CD4-positive, alpha-beta T cell treated with Interleukin-17A for 4 hours (primary cell): ENCODE measurements at regions not wholly inside any gene's neighbourhood (a gene's known extent, or its start where the extent isn't known, plus 50 kb on each side); places are given as distances from the start of the nearest gene placed in this dataset.

Experiments
- DNase-seq: peaks from one replicate; pipeline ENCODE4 v3.0.0-alpha.2; 2020; ENCODE audit warnings: mixed read lengths

DNA sequence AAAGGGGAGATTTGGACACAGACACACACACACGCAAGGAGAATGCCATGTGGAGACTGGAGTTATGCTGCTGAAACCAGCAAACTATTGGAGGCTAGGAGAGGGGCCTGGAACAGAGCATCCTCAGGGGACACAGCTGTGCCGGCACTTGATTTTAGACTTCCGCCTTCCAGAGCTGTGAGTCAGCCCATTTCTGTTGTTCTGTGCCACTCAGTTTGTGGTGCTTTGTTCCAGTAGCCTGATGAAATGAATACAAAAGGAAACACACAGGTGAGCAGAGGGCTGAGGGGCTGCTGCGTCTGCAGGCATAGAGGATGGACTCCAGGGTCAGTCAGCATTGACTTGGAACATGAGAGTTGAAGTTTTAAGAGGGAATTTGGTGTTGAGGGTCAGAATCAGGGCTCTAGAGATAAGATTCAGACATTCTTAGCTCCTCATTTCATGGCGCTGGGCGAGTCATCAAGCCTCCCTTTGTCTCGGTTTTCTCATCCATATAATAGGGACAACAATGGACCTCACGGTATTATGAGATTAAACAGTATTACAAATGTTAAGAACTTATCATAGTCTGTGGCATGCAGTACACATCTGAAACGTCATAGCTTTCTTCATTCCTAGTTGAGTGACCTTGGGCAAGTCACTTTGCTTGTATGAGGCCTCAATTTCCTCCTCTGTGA, 191.0 kb downstream of the MIAT start:
- DNase-seq, result no peak

DNA sequence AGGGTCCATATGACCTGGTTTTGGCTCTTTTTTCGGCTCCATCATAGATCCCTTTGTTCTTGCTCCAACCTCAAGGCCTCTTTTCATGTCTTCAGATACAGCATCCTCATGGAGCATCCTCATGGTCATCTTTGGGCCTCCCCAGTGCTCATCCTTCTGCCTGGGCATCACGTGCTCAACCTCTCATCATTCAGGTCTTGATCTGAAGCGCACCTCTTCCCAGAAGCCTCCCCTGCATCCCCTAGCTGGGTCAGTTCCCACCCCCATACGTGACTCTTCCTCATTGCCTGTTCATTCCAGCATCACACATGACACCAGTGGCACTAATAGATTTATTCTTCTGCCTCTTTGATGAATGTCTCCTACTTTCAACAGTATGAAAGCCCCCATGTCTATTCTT, 192.2 kb downstream of the MIAT start:
- DNase-seq, result no peak

DNA sequence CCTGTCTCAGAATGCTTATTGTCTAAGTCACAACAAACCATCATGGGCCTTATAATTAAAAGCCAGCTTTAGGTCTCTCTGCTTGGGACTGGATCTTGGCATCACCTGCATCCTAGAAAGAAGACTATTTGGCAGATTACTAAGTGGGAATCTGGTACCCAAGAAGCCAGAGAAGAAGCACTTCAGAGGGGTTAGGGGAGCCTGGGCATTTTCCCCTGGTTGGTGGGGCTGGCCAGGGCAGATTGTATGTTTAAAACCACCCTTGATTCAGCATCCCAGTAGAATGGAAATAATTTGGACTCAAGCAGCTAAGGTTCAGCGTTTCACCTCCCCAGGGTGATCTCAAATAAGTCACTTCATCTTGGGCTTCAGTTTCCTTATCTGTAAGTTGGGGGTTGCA, 193.7 kb downstream of the MIAT start:
- no peak for DNase-seq

DNA sequence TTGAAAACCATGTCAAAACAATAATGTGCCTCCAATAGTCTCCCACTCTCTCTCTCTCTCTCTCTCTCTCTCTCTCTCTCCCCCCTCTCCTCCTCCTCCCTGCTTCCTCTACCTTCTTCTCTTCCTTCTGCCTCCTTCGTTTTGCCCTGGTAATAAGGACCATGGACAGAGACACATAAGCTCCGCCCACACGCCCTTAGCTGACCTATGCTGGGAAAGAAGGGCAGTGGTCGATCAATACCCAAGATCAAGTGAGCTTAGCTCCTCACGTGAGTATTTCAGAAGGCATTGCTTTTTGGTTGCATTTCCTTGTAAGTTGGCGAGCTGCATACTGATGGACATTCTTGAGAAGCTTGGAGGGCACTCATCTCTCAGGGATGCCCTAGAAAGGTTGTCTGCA, 194.8 kb downstream of the MIAT start:
- no peak for DNase-seq

DNA sequence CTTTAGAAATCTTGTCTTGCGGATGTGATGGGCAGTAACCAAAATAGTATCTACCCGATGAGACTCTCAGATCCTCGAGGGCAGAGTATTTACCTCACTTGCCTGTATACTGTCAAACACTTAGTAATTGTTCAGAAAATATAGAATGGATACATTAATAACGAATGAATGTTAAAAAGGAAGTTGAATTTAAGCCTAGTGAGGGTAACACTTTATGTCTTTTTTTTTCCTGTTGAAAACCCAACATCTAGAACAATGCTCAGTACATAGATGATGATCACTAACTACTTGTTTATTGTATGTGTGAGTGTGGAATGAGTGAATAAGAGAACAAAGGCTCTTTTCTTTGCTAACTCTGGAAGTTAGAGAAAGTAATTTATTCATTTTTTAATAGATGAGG, 195.7 kb downstream of the MIAT start:
- DNase-seq, result no peak

DNA sequence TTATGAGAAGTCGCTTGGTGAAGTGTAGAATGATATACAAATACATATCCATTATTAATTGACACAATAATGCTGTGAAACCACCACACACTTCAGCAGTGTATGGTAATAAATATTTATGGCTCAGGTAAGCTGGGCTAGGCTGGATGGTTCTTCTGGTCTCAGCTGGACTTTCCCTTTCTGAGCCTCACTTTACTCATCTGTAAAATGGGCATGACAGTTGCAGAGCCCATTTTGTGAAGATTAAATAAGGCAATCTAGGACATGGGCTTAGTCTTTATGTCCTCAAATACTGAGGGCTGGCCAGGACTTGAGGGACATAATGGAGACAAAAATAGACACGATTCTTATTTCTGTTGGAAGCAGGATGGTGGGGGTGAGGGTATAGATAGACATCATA, 196.1 kb downstream of the MIAT start:
- DNase-seq, result no peak

DNA sequence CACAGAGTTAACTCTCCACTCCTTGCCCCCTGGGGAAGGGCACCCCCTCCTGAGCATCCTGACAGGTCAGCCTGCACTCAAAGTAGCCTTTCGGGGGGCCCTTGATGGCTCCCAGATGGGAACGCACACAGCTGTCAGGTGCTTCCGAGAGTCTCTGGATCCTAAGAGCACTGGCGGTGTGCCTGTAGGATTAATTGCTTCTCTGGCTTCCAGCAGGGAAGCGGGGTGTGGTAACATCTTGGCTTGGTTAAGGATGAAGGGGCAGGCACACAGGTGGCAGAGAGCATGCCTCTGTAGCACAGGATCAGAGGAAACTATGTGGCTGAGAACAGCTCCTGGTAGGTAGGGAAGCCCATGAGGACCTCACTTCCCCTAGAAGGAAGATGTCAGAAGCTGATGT, 199.8 kb downstream of the MIAT start:
- no peak for DNase-seq

DNA sequence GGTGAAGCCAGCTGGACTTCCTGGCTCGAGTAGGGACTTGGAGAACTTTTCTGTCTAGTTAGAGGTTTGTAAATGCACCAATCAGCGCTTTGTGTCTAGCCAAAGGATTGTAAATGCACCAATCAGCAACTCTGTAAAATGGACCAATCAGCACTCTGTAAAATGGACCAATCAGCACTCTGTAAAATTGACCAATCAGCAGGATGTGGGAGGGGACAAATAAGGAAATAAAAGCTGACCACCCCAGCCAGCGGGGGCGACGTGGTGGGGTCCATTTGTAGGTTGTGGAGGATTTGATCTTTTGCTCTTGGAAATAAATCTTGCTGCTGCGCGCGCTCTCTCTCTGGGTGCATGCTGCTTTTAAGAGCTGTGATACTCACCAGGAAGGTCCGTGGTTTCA, 202.9 kb downstream of the MIAT start:
- DNase-seq, result no peak

DNA sequence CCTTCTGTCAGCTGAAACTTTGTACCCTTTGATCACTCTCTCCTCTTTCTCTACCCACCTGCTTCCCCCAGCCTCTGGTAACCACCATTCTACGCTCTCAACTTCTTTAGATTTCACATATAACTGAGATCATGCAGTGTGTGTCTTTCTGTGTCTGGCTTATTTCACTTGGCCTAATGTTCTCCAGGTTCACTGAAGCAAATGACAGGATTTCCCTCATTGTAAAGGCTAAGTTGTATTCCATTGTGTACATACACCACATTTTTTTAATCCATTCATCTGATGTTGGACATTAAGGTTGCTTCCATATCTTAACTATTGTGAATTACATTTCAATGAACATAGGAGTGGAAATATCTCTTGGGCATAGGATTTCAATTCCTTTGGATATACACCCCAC, 207.6 kb downstream of the MIAT start:
- DNase-seq, result no peak

DNA sequence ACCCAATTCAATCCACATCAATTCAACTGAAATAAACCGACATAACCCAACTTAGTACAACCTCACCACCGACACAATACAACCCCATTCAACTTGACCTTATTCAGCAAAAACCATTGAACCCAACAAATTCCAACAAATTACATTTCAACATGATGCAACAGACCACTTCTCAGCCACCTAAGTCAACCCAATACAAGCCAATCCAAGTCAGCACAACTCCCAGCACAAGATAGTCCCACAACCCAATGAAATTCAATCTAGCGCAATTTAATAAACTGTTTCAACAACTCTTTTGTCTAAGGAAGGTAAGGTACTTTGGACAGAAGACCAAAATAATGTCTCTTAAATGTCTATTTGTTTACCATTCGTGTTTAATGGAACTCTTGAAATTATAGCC, 226.0 kb downstream of the MIAT start:
- no peak for DNase-seq

DNA sequence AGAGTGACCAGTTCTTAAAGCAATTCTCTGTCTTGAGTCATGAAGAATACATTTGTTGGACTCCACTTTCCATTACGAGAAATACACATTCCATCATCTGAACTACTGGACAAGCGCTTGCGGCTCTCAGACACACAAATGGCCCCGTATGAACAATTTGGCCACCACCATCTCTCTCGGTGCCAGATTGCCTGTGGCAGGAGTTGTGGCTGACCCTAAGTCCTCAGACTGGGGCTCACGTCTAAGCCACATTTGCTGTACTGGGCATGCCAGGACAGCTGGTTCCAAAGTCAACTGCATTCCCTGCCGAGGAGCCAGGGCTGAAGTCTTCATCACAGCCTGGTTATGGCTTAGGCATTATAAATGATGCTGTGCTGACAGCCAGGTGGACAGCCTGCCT, 227.5 kb downstream of the MIAT start:
- DNase-seq, result no peak

DNA sequence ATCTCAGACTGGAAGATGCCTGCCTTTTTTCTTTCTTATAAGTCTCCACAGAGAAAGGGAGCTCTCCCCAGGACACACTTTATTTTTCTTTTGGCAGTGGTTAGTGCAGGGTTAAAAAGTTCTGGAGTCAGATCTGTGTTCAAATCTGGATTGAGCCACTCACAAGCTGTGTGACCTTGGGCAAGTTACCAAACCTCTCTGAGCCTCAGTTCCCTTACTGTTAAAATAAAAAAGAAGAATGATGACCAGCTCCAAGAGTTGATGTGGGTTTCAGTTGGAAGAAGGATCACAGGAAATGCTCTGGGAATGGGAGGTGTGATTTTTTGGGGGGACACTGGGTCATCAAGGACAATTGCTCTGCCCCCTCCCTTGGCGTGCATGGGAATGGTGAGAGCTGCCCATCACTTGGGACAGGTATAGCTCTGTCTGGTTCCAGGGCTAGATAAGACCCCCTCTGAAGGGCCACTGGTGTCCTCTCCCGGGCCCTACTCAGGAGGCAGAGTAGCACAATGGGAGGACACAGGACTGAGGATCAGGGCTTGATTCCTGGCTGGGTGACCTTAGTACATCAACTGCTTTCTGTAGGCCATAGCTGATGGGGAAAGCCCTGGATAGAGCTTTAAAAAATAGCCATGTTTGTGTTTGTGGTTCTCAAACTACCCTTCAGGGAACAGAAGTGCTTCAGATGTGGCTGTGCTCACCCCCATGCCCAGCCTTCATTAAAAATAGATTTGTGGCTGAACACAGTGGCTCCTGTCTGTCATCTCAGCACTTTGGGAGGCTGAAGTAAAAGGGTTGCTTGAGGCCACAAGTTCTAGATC, 228.3 kb downstream of the MIAT start:
- DNase-seq, result no peak

DNA sequence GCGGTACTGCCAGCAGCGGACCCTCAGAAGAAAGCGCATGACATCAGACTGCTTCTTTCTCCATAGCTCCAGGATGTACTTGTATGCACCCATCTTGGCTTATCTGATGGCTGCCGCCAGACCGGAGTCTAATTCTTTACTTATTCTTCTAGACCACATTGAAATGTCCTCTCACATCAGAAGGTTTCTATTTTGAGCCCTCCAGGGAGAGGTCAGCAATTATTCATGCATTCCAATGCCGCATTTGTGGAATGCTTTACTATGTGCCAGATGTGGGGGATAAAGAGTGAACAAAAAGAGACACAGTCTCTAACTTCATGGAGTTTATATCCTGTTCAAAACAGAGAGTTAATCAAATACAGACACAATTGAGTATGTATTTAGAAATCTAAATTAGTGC, 230.1 kb downstream of the MIAT start:
- DNase-seq, result no peak

DNA sequence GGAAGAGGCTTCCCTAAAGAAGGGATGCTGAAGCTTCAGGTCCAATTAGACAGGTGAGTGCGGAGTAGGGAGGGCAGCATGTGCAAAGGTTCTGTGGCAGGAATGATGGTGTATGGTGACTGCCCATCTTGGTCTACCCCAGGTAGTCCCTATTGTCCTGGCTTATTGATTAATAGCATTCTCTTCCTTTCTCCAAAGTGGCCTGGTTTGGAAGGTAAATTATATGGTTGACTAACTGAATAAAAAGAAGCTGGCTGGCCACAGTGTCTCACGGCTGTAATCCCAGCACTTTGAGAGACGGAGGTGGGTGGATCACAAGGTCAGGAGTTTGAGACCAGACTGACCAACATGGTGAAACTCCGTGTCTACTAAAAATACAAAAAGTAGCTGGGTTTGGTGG, 230.5 kb downstream of the MIAT start:
- no peak for DNase-seq

DNA sequence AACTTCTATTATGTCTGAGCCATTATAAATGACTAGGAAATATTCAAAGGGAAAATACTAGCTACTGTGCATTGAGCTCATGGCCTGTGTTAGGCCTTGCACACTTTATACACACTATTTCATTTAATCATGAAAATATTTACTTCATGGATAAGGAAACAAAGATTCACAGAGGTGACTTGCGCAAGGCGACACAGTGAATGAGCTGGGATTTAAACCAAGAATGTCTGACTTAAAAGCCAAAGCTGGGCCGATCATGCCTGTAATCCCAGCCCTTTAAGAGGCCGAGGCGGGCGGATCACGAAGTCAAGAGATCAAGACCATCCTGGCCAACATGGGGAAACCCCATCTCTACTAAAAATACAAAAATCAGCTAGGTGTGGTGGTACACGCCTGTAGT, 231.5 kb downstream of the MIAT start:
- DNase-seq, result no peak

DNA sequence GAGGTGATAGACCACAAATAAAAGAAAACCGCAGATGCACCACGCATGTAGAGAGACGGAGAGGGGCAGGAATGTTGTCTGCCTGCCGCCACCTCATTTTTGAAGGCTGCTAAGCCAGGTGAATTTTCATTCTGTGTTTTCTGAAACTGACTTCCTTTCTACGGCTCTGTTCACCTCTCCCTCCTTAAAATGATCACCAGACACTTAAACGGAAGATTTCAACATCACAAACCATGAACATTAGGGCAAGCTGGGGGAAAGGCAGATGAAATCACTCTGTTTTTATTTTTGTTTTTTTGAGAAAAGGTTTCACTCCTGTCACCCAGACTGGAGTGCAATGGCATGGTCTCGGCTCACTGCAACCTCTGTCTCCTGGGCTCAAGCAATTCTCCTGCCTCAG, 232.4 kb downstream of the MIAT start:
- no peak for DNase-seq

DNA sequence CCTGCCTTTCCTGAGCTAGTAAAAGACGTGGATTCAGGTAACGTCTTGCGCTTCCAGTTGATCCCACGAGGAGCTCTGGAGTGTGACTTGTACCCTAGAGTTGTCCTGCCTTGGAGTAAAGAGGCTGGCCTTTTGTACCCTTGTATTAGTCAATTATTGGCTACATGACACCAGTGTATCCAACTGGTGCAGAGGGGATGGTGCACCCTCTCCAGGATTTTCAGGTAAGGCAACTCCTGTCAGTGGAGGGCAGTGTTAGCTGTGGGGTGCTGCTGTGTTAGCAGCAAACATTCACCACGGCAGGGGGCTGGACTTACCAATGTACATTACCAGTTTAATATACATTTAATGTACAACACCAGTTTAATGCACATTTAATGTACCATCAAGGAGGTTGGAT, 233.5 kb downstream of the MIAT start:
- no peak for DNase-seq

DNA sequence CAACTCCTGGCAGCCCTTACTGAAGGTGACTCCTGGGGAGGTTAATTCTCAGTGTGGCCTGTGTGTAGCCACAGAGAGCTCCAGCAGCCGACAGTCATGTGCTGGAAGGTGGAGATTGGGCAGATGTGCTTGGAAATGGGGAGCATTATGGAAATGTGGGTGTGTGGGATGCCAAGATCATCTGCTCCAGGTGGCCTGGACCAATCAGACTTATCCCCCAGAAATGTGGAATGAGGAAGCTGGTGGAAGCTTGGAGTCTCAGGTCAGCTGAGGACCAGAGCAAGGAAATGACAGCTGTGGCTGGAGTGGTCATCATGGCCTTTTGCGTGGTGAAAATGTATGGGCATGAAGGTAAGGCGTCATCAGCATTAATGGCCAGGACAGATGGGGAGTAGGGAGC, 234.0 kb downstream of the MIAT start:
- DNase-seq, result no peak

DNA sequence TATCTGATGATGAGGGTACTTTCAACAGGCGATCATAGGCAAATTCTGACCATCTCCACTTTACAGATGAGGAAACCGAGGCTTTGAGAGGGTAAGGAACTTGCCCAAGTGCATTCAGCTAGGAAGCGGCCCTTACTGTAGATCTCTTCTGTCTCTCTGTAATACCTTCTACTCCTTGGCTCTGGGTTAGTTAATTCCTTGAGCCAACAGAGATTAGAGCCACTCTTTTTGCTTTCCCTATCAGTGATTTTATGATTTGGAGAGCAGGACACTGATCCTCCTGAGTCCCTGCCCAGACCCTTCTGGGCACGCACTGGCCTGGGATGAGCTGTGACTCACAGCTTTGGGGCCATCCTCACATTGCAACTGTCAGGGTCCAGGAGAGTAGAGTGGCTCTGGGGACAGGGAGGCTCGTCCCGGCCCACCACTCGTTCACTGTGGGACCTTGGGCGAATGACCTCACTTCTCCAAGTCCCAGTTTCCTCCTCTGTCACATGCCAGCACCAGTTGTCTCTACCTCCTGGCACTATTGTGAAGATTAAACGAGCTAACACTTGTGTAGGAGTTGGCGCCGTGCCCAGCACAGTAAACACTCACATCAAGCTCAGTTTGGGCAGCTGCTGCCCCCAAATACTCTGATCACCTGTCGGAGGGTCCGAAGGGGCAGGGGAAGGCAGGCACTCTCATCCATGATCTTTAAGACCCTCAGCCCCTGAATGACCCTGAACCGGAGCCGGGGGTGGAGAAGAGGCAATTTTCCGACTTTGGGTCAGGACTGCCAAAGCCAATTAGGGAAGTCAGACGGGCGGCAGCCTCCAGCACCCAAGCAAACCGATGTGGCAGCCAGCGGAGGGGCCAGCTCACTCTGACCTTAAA, 235.0 kb downstream of the MIAT start:
- no peak for DNase-seq

DNA sequence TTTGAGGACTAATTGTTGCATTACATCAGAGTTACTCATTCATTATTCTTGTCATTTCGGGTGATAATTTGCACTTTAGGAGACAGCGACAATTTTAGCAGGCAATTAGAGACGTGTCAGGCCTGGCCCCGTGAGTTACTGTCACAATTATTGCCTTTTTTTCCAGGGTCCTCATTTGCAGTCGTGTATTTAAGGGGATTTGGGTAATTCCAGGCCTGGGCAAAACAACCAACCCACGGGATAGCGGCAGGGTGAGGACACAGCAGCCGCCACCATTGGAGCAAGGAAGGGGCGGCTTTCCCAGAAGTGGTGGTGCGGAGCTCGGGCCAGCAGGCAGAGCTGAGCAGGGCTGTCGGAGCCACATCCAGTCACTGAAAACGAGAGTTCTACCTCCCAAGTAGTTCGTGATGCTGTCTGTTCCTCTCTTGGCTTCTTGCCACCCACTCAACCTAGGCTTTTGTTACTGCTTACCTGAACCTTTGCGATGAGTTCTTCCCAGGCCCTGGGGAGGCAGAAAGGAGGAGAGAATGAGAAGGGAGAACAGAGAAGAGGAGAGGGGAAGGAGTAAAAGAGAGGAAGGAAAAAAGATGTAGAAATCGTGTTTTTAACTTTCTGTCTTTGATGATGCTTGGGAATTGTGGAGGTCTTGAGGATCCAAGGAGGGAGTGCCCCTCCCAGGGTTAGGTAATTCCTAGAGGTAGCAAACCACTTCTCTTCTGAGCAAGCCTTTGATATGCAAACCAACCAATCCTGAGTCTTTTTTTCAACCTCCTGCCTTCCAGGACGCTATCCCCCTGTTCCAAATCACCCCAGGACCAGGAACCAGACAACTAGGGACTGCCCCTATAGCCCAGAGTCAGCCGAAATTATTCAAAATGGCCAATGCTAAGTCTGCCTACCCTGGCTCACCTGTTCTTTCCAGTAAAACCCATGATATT, 236.1 kb downstream of the MIAT start:
- DNase-seq, result no peak

DNA sequence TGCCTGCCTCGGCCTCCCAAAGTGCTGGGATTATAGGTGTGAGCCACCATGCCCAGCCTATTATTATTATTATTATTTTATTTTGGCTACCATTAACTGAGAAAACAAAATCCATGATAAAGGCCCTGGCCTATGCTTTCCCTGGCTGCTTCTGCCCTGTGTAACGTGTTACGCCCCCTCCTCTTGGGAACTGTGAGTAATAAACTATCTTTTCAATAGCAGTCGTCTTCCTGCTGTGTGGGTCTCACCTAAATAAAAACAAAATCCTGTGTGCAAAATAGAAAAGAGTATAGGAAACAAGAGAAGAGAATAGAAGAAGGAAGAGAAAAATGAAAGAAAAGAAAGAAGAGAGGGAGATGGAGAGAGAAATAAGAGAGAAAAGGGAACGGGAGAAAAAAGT, 237.0 kb downstream of the MIAT start:
- no peak for DNase-seq

DNA sequence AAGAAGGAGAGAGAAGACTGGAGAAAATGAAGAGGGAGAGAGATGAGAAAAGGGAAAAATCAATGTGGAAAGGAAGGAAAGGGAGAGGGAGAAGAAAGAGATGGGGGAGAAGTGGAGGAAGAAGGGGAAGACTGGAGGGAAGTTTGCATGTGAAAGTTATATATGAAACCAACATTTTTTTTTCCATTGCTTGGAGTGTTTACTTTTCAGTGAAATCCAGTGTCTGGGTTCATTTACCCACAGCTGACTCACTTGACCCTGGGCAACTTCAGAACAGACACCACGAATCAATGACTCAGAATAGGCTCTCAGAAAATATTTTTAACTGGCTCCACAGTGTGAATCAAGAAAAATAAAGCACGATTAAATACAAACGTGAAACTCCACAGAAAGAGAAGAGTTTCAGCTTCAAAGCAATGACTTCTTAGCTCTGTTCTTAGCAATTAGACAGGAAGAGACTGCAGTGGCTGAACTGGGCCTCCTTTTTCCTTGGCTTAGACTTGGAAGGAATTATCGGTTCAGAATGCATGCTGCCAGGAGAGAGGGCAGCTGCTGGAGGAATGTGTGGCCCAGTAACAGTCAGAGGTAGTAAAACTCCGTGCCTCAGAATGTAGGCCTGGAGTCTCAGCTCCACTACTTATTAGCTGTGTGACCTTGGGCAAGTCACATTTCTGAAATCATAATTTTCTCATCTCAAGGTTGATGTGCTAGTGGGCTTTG, 237.5 kb downstream of the MIAT start:
- DNase-seq, result no peak
